HG03342 (cell line): ENCODE measurements at regions not wholly inside any gene's neighbourhood (a gene's known extent, or its start where the extent isn't known, plus 50 kb on each side); places are given as distances from the start of the nearest gene placed in this dataset.

Experiments
- ATAC-seq: cut with Tn5 transposase; IDR thresholded peaks from one replicate; pipeline ENCODE4 v1.9.1; 2021; ENCODE audit warnings: mild to moderate bottlenecking, moderate library complexity; ENCODE audit not compliant: unreplicated experiment

DNA sequence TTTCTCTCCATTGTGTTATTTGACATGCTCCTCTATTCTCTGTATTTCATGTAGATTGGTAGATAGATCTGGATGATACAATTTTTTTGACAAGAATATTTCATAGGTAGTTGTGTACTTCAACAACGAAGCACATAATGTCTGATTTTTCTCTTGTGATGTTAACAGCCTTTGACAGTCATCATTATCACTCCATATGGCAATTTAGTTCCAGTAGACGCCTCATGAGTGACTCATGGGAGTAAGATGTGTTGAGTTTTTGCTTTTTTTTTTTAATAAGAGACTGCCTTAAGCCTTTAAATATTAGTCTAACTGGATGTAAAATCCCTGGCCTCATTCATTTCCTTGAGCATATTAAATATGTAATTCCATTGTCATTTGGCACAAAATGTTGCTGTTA is 123.5 kb upstream of the ZNF32 start:
- no peak for ATAC-seq

DNA sequence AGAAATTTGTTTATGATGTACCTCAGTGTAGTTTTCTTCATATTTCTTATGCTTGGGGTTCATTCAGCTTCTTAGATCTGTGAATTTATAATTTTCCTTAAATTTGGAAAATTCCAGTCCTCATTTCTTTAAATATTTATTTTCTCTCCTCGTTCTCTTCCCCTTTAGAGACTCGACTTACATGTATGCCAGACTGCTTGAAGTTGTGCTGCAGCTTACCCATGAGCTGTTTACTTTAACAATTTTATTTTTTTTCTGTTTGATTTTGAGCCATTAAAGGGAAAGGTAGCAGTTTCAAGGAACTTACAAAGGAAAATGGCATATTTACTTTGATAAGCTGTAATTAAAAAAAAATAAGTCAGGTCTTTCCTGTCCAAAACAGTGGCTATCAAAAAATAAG is 123.0 kb upstream of the ZNF32 start:
- no peak for ATAC-seq

DNA sequence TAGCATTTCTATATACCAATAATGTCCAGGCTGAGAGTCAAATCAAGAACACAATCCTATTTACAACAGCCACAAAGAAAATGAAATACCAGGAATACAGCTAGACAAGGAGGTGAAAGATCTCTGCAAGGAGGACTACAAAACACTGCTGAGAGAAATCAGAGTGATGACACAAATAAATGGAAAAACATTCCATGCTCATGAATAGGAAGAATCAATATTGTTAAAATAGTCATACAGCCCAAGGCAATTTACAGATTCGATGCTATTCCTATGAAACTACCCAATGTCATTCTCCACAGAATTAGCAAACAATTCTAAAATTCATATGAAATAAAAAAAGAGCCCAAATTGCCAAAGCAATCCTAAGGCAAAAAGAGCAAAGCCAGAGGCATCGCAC is 116.8 kb upstream of the ZNF32 start:
- no peak for ATAC-seq

DNA sequence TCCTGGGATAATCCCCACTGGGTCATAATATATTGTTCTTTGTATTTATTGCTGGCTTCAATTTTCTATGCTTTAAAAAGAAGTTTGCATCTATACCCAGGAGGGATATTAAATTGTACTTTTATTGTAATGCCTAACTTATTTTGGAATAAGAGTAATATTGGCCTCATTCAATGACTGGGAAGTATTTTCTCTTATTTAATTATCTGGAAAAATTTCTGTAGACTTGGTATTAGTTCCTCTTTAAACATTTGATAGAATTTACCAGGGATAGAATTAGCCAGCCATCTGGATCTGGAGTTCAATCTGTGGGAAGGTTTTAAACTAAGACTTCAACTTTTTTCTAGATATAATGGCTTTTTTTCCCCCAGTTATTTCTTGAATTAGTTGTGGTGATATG is 115.2 kb upstream of the ZNF32 start:
- ATAC-seq: no peak

DNA sequence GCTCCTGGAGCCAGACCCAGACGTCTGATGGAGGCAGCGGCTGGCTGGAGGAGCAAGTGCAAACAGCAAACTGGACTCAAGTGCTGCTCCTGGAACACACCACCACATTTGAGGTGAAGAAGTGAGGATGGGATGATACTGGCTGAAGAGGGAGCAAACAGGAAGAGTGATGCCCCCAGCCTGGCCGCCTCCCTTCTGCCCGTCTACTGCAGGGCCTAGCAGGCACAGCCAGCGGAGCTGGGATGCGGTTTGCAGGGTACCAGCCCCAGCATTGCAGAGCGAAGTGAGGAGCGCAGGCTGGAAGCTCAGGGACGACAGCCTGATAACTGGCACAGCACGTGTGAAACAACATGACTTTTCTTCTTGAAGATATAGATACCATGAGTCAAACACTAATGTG is 111.8 kb upstream of the ZNF32 start:
- no peak for ATAC-seq

DNA sequence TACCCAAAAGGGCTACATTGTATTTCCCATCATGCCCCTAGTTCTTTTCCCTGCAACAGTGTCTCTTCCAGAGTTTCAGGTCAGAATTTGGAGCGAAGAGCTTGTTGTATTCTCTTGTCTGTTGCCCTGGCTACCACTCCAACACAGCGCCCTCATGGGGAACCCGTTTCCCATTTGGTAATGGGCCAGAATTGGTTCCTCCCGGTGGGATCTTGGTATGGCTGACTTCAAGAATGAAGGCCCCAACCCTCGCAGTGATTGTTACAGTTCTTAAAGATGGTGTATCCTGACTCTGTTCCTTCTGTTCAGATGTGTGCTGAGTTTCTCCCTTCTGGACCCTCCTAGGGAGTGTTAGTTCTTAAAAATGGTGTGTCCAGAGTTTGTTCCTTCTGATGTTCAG is 110.5 kb upstream of the ZNF32 start:
- no peak for ATAC-seq

DNA sequence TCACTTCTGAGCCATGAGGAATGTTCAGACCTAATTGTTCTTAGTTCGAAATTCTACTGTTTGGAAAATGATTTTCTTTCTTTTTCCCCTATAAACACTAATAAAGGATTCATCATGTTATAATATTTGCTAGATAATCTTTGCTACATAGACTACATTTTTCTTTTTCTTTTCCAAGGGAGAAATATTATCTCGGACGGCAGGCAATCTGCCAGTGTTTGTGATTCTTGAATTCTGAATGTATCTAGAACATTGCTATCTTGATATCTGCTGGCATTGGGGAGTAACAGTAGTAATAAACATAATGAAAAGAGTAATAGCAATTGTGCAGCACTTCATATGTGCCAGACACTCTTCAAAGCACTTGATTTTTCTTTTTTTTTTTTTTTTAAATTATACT is 107.7 kb upstream of the ZNF32 start:
- no peak for ATAC-seq

DNA sequence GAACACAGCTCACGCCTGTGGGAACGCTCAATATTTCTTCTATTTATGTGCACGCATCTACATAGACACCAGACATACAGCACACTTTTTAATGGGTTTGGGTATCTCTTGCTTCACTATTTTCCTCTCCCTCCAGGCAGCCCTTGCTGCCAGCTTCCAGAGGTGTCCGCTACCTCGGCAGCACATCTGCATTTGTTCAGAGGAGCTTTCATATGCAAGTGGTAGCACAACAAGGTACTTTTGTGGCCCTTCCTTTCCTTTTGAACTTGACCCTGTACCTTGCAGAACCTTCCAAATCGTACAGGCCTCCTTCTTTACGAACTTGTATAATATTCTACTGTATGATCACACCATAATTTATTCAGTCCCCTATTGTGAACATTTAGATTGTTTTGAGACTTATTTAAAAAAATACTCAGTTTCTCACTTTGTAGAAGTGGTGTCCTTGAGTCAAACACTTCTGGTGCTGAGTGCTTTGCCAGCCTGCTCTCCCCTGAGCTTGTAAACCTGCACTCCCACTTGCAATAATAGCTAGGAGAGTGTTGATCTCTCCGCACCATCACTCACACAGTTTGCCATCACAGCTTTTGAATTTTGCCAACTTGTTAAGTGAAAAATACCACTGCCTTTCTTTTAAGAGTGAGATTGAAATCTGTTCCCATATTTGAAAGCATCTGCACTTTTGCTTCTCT is 106.0 kb upstream of the ZNF32 start:
- ATAC-seq: no peak

DNA sequence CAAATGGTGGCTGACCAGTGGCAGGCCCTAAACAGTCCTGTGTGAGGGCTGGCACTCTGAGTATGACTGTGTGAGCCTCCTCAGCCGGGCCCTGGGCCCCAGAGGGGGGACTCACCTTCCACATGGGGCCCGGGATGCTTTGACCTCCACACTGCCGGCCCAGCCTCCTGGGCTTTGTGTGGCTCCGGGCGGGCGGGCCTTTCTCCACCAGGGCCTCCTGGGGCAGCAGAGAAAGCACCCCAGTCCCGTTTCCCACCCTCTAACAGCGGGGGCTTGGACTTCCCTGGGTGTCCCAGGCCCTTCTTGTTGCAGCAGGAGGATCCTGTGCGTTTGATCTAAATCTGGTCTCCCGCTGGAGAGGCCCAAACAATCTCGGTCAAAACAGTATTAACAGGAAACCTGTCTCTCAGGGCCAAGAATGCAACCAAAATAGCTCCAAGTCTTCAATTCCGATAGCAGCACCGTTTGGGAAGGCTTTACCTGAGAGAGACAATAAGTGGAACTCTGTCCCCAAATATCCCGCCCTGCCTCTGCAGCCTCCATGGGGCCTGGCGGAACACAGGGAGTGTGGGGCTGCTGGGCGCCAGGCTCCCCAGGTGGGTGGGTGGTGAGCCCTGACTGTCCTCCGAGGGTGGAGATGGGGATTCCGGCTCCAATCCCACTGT is 104.8 kb upstream of the ZNF32 start:
- ATAC-seq: no peak

DNA sequence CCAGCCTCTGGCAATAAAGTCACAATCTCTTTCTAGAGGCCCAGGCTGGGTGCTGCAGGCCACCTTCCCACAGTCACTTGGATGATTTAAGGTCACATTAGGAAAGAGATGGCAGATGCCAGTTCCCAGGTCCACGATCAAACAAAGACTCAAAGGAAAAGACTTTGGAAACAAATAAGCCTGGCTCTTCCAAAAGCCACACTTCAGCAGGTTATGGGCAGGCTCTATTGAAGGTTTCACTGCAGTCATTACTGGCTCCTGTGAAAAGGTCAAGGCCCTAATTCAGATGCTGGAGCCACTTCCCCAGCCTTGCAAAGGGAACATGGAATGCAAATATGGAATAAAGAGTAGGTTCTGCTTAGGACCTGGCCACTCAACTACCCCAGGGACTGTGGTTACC is 104.0 kb upstream of the ZNF32 start:
- ATAC-seq: no peak

DNA sequence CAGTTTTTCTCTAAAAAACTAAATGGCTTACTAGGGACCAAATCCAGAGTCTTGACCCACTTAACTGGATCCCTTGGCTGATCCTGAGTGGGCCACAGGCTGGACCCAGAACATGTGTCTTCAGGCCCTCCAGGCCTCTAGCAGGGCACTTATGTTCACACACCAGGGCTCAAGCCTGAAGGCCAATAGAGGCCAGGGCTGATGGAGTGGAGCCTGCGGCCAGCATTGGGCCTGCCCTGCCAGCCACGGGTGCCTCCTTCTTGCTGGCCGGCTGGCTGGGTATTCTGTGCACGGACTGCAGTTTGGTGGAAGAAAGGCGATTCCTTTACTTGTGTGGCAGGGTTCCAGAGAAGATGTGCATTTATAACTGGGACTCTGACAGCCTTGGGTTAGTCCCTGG is 103.0 kb upstream of the ZNF32 start:
- ATAC-seq: no peak

DNA sequence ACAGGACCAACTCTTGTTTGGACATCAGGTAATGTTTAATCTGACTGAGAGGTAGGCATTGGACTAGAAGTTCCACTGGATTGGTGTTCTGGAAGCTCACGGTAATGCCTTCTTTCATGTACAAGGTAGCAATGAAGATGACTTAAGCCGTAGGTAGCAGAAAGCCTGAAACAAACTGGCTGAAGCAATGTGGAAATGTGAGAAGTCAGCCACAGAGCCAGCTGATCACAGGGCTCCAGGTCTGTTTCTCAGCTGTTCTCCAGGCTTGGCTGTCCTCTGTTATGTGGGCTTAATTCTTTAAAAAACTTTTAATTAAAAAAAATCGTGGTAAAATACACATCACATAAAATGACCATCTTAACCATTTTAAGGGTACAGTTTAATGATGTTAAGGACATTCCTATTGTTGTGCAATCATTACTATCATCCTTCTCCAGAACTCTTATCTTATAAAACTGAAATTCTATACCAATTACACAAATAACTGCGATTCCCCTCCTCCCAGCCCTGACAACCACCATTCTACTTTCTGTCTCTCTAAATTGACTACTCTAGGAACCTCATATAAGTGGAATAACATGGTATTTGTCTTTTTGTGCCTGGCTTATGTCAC is 101.4 kb upstream of the ZNF32 start:
- no peak for ATAC-seq

DNA sequence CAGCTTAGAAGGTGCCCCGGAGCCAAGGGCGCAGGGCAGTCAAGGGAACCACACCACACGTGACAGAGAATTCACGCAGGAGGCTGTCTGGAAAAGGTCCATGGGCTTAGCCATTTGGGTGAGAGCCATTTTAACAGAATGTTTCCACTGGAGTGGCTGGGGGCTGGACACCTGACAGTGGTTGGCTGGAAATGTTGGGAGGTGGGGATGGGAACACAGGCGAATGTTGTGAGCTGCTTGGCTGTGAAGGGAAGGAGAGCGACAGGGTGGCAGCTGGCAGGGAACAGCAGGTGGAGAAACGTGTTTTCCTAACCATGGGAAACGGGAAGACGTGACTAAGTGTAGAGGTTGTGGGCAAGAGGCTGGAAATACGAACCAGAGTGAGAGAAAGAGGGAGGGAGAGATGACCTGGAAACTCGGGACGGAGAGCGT is 100.5 kb upstream of the ZNF32 start:
- no peak for ATAC-seq

DNA sequence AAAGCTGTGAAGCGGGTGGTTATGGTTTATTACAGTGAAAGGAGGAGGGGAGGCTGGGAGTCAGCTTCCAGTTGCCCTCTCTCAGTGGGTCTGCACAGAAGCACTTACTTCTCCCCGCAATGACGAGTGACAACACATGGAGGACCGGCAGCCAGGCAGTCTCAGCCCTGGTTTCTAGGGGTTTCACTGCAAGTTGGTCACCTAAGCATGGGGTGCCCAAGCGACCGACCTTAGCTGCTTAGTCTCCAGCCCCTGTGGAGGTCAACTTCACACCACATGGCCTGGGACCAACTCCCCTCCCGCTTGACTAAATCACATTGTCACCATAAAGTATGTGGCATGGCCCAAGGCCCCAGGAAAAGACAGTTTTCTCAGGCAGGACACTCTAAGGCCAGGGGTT is 99.9 kb upstream of the ZNF32 start:
- ATAC-seq: no peak

DNA sequence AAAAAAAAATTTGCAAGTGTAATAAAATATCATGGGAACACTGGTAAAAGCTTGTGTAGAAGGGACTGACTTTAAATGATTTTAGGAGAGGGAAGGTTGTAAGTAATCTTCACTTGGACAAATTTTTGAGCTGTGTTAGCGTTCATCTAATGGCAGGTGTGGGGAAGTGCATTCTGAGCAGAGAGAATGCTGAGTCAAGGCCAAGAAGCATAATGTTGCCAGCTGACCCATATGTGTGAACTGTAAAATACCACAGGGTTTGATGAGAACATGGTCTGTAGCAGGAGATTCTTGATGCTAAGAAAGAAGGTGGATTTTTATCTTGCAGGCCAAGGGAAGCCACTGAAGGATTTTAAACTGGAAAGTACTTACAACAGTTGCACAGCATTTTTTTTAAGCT is 98.2 kb upstream of the ZNF32 start:
- no peak for ATAC-seq

DNA sequence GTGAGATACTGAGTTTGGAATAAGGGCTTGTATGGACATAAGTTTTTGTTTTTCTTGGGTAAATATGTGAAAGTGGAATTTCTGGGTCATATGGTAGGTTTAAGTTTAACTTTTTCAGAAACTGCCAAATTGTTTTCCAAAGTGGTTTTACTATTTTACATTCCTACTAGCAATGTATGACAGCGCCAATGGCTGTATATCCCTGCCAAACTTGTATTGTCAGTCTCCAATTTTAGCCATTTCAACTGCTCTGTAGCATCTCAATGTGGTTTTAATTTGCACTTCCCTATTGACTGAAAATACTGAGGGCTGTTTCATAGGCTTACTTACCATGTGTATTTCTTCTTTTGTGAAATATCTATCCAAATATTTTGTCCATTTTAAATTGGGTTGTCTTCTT is 90.5 kb upstream of the ZNF32 start:
- no peak for ATAC-seq

DNA sequence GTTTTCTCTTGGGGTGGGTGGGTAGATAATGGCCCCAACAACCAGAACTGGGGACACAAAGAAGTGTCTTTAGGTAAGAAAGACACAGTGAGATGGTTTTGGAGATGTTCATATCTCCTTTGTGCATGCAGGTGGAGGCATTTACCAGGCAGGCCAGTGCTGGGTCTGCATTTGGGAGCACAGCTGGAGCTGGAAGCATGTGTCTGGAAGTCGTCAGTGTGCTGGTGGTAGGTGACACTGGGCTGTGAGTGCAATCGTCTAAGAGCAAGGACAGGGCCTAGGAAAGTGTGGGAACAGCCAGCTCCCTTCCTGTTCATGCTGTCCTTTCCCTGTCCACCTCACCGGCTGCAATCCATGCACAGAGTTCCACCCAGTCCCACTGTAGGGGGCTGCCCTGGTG is 88.3 kb upstream of the ZNF32 start:
- no peak for ATAC-seq

DNA sequence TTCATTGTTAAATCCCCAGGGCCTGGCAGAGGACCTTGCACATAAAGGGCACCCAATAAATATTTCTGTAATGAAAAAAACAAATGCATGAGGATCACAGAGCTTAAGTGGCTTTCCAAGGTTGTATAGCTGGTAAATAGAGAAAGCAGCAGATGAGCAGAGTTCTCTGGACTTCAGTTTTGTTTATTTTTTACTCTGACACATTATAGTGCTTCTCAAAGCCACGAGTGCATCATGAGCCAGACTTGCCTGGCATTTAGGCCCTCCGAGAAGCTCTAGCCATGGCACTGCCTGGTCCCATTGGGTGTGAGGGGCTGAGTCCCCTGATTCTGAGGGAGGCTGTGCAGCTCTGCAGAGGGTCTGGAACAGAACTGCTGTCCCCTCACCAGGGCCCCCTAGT is 87.2 kb upstream of the ZNF32 start:
- ATAC-seq: no peak

DNA sequence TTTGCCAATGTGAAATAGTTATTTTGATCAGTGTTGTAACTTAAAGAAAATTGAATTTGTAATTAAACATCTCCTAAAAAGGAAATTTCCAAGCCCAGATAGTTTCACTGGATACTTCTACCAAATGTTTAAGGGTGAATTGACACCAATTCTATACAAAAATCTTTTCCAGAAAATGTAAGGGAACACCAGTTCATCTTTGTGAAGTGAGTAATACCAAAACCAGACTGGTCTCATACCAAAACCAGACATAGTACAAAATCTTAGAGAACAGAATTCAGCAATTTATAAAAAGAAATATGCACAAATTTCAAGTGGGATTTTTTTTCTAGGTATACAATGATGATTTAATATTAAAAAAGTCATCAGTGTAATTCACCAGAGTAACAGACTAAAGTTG is 86.0 kb upstream of the ZNF32 start:
- no peak for ATAC-seq

DNA sequence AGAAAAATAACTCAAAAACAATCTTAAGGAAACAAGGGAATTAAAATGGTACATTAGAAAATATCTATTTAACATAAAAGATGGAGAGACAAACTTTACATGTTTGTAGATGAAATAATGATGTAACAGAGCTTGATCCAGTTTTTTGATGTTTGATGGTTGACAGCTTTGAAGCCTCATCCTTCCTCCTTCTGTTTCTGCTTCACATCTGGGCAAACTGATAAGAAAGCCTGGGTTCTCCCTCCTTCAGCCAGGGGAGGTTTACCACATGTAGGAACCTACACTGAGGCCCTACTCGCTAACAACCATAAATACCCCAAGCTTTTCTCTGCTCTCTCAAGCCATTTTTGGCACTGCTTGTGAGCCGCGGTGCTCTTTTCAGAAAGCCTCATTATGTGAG is 82.8 kb upstream of the ZNF32 start:
- ATAC-seq: no peak

DNA sequence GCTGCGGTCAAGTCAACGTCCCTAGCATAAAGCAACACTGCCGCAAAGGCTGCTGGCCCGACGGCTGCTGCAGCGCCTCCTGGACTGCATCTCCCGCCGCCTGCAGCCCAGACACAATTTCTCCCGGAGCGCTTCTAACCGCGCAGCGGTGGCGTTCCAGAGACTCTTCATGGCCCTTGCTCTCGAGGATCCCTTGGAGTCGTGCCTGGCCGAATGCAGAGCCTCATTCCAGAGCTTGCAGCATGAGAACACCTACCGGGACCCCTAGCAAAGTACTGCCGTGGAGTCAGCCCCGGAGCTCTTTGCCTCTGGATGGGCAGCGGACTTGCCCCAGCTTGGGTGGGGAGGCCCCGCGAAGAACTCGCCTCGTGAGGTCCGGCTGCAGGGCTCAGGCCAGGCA is 79.7 kb upstream of the ZNF32 start:
- ATAC-seq: no peak

DNA sequence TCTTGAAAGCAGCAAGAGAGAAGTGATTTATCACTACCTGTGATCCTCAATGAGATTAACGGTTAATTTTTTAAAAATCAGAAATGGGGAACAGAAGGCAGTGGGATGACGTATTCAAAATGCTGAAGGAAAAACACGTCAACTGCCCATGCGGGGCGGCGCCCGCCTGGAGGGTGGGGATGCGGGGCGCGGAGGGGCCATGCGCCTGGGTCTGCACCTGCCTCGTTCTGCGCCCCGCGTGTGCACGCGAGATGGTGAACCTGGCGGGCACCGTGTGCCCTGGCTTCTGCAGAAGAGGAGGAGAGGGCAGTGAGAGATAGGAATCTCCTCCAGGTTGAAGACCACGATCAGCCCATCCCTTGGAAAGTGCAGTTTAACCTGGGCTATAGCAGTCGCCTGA is 79.3 kb upstream of the ZNF32 start:
- no peak for ATAC-seq

DNA sequence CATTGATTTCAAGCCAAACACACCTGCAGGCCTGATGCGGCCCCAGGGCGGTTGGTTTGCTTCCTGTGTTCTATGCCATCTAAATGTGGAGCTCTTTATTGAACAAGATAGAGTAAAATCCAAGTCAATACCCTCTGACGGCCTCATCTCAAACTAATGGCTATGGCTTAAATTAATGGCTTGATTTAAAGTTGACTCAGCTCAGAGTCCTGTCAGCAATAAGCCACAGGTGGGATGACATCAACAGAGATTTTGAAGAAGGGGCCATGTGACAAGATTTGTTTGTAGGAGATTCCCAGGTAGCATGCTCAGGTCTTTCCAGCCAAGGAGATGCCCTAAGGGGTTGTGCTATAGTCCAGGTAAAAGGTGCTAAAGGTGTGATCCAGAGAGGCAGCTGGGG is 66.7 kb upstream of the ZNF32 start:
- ATAC-seq: no peak
